Right cardiac atrium (tissue), 5 donors: ENCODE measurements at regions not wholly inside any gene's neighbourhood (a gene's known extent, or its start where the extent isn't known, plus 50 kb on each side); places are given as distances from the start of the nearest gene placed in this dataset.

Experiments
- ATAC-seq, 2 donors: fragments of 200-7000 bp; cut with Tn5 transposase; one replicate each; pipeline versions ENCODE4 v1.8.0 to v1.9.1; 2020; ENCODE audit warnings: moderate library complexity in 2 of 2, mild to moderate bottlenecking in 1 of 2
- DNase-seq, 3 donors: peaks; one replicate each; pipeline ENCODE4 v3.0.0-alpha.2; 2020
- H3K27ac ChIP-seq: one replicate; pipeline ENCODE4 v1.5.1; 2013; ENCODE audit warnings: mild to moderate bottlenecking, low read length, control low read depth, moderate library complexity
- H3K27me3 ChIP-seq: one replicate; pipeline ENCODE4 v1.6.1; 2013; ENCODE audit not compliant: control insufficient read depth, insufficient read depth
- H3K4me1 ChIP-seq: one replicate; pipeline ENCODE4 v1.6.1; 2013; ENCODE audit warnings: low read length; ENCODE audit not compliant: control insufficient read depth, insufficient read depth
- H3K4me3 ChIP-seq: one replicate; pipeline ENCODE4 v1.5.1; 2013; ENCODE audit warnings: low read length, control low read depth
- H3K9me3 ChIP-seq: one replicate; pipeline ENCODE4 v1.6.1; 2013; ENCODE audit warnings: low read length; ENCODE audit not compliant: control insufficient read depth
- WGBS: extraction: QIAGEN DNeasy Blood & Tissue Kit; methylation state at CpG from one replicate; pipeline ENCODE4 v1.1.7; 2013; 5-methylcytosine and 5-hydroxymethylcytosine counted together
- intact Hi-C, 4 donors: fragments of 100-400 bp; cut with DNase I; formaldehyde crosslinking; loops; one replicate each; pipeline versions ENCODE4 v1.11.0 to v1.14.0; 2022 to 2023
- donor health status: healthy with polysubstance abuse.
- donor health status: DM: no; HTN: yes; CAD: no.
- donor health status: DM: no; HTN: no; CAD: no.
- donor health status: DM: no; HTN: yes; CAD: no; lungs with severe emphysema.
- donor health status: DM: yes; HTN: yes; CAD: no.

DNA sequence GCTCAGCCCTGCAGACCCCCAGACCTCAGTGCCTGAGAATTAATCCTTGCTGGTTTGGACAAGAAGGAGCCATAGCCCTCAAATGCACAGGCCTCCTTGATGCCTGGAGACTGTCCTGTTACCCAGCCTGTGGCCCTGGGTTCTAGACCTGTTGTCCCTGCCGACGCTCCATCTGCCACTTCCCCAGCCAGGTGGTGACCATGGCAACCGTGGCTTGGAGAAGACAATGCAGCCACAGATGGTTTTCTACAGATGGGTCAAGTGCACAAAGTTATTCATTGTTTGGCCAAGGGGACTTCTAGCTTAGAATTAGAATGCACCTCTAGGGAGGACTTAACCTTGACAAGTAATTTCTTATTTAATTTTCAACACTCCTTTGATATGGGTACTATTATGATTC, 297.1 kb downstream of the UACA start:
- intact Hi-C loops: loop anchor here in 3 of 4 donors (5.0 to 10.0 kb wide), 5 partner anchors 372 to 989 kb away; partner anchors contain the start of gene TLE3 (in 1 of the 3)
- Histone ChIP-seq H3K4me1 (no peaks in the 10 kb centered on the region), H3K9me3 (no peaks in the 10 kb centered on the region), H3K4me3 (no peak overlapping the region), H3K27me3 (no peaks in the 10 kb centered on the region), H3K27ac (no peak overlapping the region)
- DNase-seq (peak in 1 of 3 donors; percentile 2), ATAC-seq (no peak)
- WGBS: 69% methylated on average over 3 of the region's 3 CpGs

DNA sequence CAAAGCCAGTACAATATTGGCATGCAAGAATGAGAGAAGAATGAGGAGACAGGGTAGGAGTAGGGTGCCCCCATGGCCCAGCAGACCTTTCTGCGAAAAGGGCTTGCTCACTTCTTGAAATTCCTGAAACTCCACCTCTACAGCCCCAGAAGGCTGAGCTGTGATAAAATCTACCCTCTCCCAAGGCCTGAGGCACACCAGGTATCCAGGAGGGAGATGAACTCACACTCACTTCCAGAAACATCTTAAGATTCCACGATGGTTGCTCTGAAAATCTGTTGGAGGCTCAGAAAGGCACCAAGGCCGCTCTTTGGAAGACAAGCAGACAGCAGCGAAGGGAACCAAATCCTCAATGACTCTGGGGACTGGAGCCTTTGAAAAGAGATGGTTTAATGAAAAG, 297.5 kb downstream of the UACA start:
- ATAC-seq (no peak), DNase-seq (peak in 1 of 3 donors; percentile 8)
- no peak overlapping the region for H3K27ac ChIP-seq
- H3K4me1 ChIP-seq: no peaks in the 10 kb centered on the region
- intact Hi-C loops: loop anchor here in 3 of 4 donors (5.0 to 10.0 kb wide), 5 partner anchors 371 to 989 kb away; partner anchors contain the start of gene TLE3 (in 1 of the 3)
- H3K27me3 ChIP-seq: no peaks in the 10 kb centered on the region
- no peaks in the 10 kb centered on the region for H3K9me3 ChIP-seq
- no peak overlapping the region for H3K4me3 ChIP-seq
- 97% methylated on average over 4 of the region's 4 CpGs for WGBS

DNA sequence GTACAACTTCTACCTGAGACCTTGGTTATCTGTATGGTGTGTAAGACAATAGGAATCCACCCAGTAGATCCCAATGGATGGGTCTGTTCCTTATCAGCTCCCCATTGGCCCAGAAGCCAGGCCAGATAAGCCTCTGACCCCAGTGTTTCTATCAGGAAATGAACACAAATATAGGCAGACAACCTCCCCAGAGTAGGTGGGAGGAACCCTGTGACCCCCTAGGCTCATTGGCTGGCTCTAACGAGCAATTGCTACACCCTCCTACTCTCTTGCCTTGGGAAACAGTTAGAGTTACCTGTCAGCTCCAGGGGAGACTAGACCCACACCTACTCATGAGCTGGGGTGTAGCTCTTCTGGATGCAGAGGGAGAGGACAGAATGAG, 299.9 kb downstream of the UACA start:
- 0% methylated on average over 1 of the region's 1 CpG for WGBS

DNA sequence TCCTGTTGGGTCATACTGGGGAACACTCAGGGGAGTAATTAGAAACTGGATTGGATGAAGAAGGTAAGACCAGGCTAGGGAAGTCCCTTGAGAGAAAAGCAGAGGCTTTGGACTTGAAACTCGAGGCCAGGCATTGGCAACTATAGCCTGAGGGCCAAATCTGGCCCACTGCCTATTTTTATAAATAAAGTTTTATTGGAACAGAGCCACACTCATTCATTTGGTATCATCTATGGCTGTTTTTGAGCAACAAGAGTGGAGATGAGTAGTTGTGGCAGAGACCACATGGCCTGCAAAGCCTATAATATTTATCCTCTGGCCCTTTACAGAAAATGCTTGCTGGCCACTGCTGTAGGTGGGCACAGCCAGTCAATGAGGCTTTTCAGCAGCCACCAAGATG, 301.4 kb downstream of the UACA start:
- H3K9me3 ChIP-seq: no peaks in the 10 kb centered on the region
- no peak overlapping the region for H3K4me3 ChIP-seq
- no peak overlapping the region for H3K27ac ChIP-seq
- intact Hi-C loops: loop anchor here in 3 of 4 donors (10.0 kb wide), 4 partner anchors 367 to 887 kb away; partner anchors contain the start of gene TLE3 (in 1 of the 3)
- DNase-seq (no peak), ATAC-seq (no peak)
- no peaks in the 10 kb centered on the region for H3K27me3 ChIP-seq
- H3K4me1 ChIP-seq: no peaks in the 10 kb centered on the region
- 72% methylated on average over 1 of the region's 1 CpG for WGBS

More for the DNA sequence above, 299.9 kb downstream of the UACA start:
- peak in 1 of 3 donors; percentile 3 for DNase-seq
- Histone ChIP-seq H3K4me1 (no peaks in the 10 kb centered on the region), H3K4me3 (no peak overlapping the region), H3K9me3 (no peaks in the 10 kb centered on the region), H3K27ac (no peak overlapping the region), H3K27me3 (no peaks in the 10 kb centered on the region)
- intact Hi-C loops: loop anchor here in 3 of 4 donors (10.0 kb wide), 4 partner anchors 369 to 889 kb away; partner anchors contain the start of gene TLE3 (in 1 of the 3)
- ATAC-seq: no peak

DNA sequence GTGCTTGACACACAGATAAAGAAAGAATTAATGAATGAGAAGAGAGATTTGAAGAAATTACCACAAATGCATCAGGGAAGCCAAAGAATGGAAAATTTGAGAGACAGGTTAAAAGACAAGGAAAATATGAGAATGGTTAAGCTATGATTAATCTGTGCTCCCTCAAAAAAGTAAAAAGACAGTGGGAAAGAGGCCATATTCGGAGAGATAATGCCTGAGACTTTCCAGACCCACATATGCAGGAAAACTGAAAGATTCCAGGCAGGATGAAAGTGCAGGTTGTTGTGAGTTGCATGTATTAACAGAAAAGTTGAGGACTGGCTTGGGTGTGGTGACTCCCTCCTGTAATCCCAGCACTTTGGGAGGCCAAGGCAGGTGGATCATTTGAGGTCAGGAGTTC, 302.3 kb downstream of the UACA start:
- Histone ChIP-seq H3K9me3 (no peaks in the 10 kb centered on the region), H3K27me3 (no peaks in the 10 kb centered on the region), H3K27ac (no peak overlapping the region), H3K4me3 (no peak overlapping the region), H3K4me1 (no peaks in the 10 kb centered on the region)
- WGBS: 65% methylated on average over 1 of the region's 1 CpG
- intact Hi-C loops: loop anchor here in 3 of 4 donors (10.0 kb wide), 4 partner anchors 366 to 886 kb away; partner anchors contain the start of gene TLE3 (in 1 of the 3)
- no peak for ATAC-seq
- DNase-seq: no peak

DNA sequence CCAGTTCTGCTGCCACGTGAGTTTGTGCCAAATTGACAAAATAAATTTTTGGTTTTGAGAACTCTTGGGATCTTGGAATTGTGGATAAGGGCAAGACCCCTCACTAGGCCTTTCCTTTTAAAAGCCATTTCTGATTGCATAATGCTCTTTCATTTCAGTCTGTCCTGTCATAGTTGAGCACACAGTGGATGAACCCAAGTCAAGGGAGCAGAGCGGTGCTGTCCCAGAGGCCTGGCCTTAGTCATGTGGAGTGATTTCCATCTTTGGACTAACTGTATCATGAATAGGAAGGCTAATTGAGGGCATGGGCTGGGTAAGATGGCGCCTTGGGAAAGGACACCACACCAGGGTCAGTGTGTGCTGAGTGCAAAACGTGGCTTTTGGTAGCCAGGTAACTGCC, 304.0 kb downstream of the UACA start:
- no peaks in the 10 kb centered on the region for H3K27me3 ChIP-seq
- no peak for DNase-seq
- no peak overlapping the region for H3K27ac ChIP-seq
- ATAC-seq: no peak
- H3K9me3 ChIP-seq: no peaks in the 10 kb centered on the region
- WGBS: 92% methylated on average over 4 of the region's 4 CpGs
- H3K4me3 ChIP-seq: no peak overlapping the region
- H3K4me1 ChIP-seq: no peaks in the 10 kb centered on the region
- intact Hi-C loops: no loop called here

DNA sequence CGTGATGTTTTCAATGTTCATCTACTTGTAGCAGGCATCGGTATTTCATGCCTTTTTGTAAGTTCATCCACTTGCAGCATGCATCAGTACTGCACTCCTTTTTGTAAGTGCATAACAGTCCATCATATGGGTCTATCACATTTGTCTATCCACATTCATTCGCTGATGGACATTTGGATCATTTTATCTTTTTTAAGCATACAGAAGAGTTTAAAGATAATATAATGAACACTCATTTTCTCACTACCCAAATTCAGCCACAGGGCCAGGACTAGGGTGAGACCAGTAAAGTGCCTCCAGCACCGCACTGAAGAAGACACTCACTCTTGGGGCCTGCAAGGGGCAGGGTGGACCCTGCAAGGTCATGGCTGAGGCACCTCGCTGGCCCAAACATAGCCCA, 309.6 kb downstream of the UACA start:
- no peak overlapping the region for H3K27ac ChIP-seq
- ATAC-seq (no peak), DNase-seq (no peak)
- WGBS: 85% methylated on average over 5 of the region's 5 CpGs
- H3K4me1 ChIP-seq: no peaks in the 10 kb centered on the region
- H3K27me3 ChIP-seq: no peaks in the 10 kb centered on the region
- H3K4me3 ChIP-seq: no peak overlapping the region
- H3K9me3 ChIP-seq: no peaks in the 10 kb centered on the region
- intact Hi-C loops: no loop called here

DNA sequence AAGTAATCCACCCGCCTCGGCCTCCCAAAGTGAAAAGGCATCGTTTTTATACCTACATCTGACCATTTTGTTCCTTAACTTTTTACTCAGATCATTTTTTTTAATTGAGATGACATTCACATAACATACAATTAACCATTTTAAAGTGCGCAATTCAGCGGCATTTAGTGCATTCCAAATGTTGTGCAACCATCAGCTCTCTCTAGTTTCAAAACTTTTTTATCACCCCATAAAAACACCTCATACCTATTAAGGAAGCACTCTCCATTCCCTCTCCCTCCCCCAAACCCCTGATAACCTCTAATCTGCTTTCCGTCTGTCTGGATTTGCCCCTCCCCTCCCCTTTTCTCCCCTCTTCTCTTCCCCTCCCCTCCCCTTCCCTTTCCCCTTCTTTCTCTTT, 310.1 kb downstream of the UACA start:
- H3K4me1 ChIP-seq: no peaks in the 10 kb centered on the region
- ATAC-seq (no peak), DNase-seq (no peak)
- H3K4me3 ChIP-seq: no peak overlapping the region
- no peak overlapping the region for H3K27ac ChIP-seq
- H3K27me3 ChIP-seq: no peaks in the 10 kb centered on the region
- H3K9me3 ChIP-seq: no peaks in the 10 kb centered on the region
- intact Hi-C loops: no loop called here
- 75% methylated on average over 6 of the region's 6 CpGs for WGBS

DNA sequence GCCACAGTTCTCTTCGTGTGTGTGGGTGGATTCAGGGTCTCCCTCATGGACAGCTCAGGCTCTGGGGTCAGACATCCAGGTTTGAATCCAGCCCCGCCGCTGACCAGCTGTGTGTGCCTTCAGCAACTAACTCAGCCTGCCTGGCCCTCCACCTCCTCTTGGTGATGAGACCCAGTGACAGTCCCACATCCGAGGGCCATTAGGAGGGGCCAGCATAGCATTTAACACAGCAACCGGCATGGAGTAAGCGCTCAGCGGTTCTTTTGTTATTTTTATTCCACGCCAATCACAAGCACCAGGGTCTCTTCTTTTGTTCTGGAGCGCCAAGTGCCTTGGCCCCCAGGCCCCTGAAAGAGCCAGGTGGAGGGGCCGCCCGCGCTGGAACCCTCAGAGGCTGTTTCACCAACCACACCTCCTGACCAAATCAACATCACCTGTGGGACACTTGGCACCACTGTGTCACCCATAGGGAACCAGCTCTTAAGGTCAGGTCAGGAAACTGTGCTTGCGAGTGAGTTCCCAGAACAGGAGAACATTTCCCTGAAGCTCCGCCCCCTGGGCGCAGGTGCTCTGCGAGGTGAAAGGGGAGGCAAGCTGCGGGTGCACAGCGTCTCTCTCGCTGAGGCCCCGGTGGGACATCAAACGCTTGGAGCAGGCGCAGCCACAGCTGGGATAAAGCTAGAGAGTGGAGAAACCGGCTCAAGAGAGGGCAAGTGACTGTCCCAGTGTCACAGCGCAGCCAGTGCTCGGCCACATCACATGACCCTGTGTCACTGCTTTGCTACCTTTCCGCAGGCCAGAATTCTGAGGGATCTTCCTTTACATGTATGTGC, 311.3 kb downstream of the UACA start:
- Histone ChIP-seq H3K27ac (no peak overlapping the region), H3K27me3 (no peaks in the 10 kb centered on the region), H3K9me3 (no peaks in the 10 kb centered on the region), H3K4me1 (peaks cover 3% of the 10 kb centered on the region), H3K4me3 (no peak overlapping the region)
- ATAC-seq: no peak
- 71% methylated on average over 26 of the region's 26 CpGs for WGBS
- no peak for DNase-seq
- intact Hi-C loops: no loop called here

DNA sequence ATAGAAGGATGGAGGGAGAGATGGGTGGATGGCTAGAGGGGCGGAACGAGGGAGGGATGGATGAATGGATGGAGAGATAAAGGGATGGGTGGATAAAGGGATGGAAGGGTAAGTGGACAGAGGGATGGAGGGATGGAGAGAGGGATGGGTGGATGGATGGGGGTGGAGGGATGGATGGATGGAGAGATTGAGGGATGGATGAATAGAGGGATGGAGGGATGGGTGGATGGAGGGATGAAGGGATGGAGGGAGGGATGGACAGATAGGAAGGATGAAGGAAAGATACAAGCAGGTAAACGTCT, 313.3 kb downstream of the UACA start:
- ATAC-seq (no peak), DNase-seq (no peak)
- no peak overlapping the region for H3K27ac ChIP-seq
- no peaks in the 10 kb centered on the region for H3K9me3 ChIP-seq
- no peaks in the 10 kb centered on the region for H3K27me3 ChIP-seq
- WGBS: 93% methylated on average over 3 of the region's 3 CpGs
- intact Hi-C loops: no loop called here
- no peak overlapping the region for H3K4me3 ChIP-seq
- peaks cover 3% of the 10 kb centered on the region for H3K4me1 ChIP-seq

DNA sequence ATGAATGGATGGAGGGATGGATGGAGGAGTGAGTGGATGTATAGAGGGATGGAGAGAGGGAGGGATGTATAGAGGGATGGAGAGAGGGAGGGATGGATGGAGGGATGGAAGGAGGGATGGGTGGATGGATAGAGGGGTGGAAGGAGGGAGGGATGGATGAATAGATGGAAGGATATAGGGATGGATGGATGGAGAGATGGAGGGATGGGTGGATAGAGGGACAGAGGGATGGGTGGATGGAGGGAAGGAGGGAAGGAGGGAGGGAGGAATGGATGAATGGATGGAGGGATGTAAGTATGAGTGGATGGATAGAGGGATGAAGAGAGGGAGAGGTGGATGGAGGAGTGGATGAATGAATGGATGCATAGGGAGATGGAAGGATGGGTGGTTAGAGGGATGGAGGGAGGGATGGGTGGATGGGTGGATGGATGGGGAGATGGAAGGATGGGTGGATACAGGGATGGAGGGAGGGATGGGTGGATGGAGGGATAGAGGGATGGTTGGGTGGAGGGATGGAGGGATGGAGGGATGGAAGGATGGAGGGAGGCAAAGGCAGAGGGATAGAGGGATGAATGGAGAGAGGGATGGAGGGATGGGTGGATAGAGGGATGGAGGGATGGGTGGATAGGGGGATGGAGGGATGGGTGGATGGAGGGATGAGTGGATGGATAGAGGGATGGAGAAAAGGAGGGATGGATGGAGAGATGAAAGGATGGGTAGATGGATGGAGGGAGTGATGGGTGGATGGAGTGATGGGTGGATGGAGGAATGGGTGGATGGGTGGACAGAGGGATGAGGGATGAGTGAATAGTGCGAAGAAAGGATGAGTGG, 313.8 kb downstream of the UACA start:
- Histone ChIP-seq H3K27ac (no peak overlapping the region), H3K27me3 (no peaks in the 10 kb centered on the region), H3K4me3 (no peak overlapping the region), H3K4me1 (peaks cover 3% of the 10 kb centered on the region), H3K9me3 (no peaks in the 10 kb centered on the region)
- WGBS: 98% methylated on average over 1 of the region's 1 CpG
- ATAC-seq: no peak
- DNase-seq: no peak
- intact Hi-C loops: no loop called here
